HepG2 (cell line): ENCODE measurements at regions not wholly inside any gene's neighbourhood (a gene's known extent, or its start where the extent isn't known, plus 50 kb on each side); places are given as distances from the start of the nearest gene placed in this dataset.

Source experiments
- ERF ChIP-seq: IDR thresholded peaks from 2 replicates; pipeline ENCODE4 v1.6.1; 2018; ENCODE audit warnings: missing biosample characterization, missing genetic modification reagents
- KAT2B ChIP-seq: fragments of 150-350 bp; IDR thresholded peaks from 2 replicates; pipeline ENCODE4 v1.6.1; 2014; ENCODE audit warnings: low read depth, low read length, borderline replicate concordance
- ZC3H4 ChIP-seq: sonication (generic); formaldehyde crosslinking; IDR thresholded peaks from 2 replicates; pipeline ENCODE4 v1.4.0; 2020; ENCODE audit warnings: missing genetic modification reagents, borderline replicate concordance
- ZNF430 ChIP-seq: sonication (generic); formaldehyde crosslinking; IDR thresholded peaks from 2 replicates; pipeline ENCODE4 v1.9.0; 2021; ENCODE audit warnings: mild to moderate bottlenecking, missing genetic modification reagents
- ZNF562 ChIP-seq: sonication (generic); formaldehyde crosslinking; IDR thresholded peaks from 2 replicates; pipeline ENCODE4 v1.8.0; 2022; ENCODE audit warnings: missing genetic modification reagents, borderline replicate concordance
- ZNF598 ChIP-seq: sonication (generic); formaldehyde crosslinking; IDR thresholded peaks from 2 replicates; pipeline ENCODE4 v1.5.1; 2020; ENCODE audit warnings: mild to moderate bottlenecking, missing genetic modification reagents, borderline replicate concordance
- ZNF607 ChIP-seq: sonication (generic); formaldehyde crosslinking; IDR thresholded peaks from 2 replicates; pipeline ENCODE4 v1.5.1; 2020; ENCODE audit warnings: missing genetic modification reagents, mild to moderate bottlenecking, borderline replicate concordance
- ZNF678 ChIP-seq: sonication (generic); formaldehyde crosslinking; IDR thresholded peaks from 2 replicates; pipeline ENCODE4 v1.4.0; 2020; ENCODE audit warnings: mild to moderate bottlenecking, missing genetic modification reagents
- TF ChIP-seq, protein P1 (sequence below), 2 experiments: fragments of 450-650 bp in 1 of 2; sonication (generic) in 1 of 2; formaldehyde crosslinking; IDR thresholded peaks; 2 replicates each; pipeline versions ENCODE4 v1.5.0 to v1.8.0; 2020 to 2022; ENCODE audit warnings: mild to moderate bottlenecking in 1 of 2, missing genetic modification reagents in 1 of 2
- TF ChIP-seq, protein P2 (sequence below): sonication (generic); formaldehyde crosslinking; IDR thresholded peaks from 2 replicates; pipeline ENCODE4 v1.9.0; 2021; ENCODE audit warnings: mild to moderate bottlenecking, missing genetic modification reagents
- TF ChIP-seq, protein P3 (sequence below): sonication (generic); formaldehyde crosslinking; IDR thresholded peaks from 2 replicates; pipeline ENCODE4 v1.5.1; 2020; ENCODE audit warnings: missing genetic modification reagents, mild to moderate bottlenecking, borderline replicate concordance

DNA sequence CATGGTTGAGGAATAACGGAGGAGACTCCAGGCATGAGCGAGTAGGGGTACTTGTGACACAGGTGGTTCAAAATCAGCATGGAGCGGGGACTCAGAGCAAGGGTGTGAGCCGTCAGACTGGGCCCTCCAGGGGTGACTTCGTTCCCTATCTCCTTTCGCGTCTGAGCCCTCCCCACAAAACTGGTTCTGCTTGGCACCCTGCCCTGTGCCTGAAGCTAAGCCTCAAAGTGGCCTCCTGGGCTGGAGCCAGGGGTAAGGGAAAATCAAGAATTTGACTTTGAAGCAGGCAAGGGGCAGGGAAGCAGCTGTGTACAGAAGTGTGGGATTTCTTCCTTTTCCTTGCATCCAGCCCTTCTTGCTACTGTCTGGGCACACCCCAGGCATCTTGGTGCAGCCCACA is 331.5 kb upstream of the AJAP1 start (continued):
- TF ChIP-seq ZNF607 (CRISPR knock-in tag) (no peak), ZC3H4 (no peak), ERF (no peak), ZNF598 (no peak), KAT2B (no peak), ZNF430 (no peak), ZNF678 (CRISPR knock-in tag) (no peak), ZNF562 (no peak)
- TF ChIP-seq, protein P1, sequence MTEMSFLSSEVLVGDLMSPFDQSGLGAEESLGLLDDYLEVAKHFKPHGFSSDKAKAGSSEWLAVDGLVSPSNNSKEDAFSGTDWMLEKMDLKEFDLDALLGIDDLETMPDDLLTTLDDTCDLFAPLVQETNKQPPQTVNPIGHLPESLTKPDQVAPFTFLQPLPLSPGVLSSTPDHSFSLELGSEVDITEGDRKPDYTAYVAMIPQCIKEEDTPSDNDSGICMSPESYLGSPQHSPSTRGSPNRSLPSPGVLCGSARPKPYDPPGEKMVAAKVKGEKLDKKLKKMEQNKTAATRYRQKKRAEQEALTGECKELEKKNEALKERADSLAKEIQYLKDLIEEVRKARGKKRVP (CRISPR knock-in tag; IDR thresholded peaks at IDR 0.05), result no peak
- TF ChIP-seq, protein P2, sequence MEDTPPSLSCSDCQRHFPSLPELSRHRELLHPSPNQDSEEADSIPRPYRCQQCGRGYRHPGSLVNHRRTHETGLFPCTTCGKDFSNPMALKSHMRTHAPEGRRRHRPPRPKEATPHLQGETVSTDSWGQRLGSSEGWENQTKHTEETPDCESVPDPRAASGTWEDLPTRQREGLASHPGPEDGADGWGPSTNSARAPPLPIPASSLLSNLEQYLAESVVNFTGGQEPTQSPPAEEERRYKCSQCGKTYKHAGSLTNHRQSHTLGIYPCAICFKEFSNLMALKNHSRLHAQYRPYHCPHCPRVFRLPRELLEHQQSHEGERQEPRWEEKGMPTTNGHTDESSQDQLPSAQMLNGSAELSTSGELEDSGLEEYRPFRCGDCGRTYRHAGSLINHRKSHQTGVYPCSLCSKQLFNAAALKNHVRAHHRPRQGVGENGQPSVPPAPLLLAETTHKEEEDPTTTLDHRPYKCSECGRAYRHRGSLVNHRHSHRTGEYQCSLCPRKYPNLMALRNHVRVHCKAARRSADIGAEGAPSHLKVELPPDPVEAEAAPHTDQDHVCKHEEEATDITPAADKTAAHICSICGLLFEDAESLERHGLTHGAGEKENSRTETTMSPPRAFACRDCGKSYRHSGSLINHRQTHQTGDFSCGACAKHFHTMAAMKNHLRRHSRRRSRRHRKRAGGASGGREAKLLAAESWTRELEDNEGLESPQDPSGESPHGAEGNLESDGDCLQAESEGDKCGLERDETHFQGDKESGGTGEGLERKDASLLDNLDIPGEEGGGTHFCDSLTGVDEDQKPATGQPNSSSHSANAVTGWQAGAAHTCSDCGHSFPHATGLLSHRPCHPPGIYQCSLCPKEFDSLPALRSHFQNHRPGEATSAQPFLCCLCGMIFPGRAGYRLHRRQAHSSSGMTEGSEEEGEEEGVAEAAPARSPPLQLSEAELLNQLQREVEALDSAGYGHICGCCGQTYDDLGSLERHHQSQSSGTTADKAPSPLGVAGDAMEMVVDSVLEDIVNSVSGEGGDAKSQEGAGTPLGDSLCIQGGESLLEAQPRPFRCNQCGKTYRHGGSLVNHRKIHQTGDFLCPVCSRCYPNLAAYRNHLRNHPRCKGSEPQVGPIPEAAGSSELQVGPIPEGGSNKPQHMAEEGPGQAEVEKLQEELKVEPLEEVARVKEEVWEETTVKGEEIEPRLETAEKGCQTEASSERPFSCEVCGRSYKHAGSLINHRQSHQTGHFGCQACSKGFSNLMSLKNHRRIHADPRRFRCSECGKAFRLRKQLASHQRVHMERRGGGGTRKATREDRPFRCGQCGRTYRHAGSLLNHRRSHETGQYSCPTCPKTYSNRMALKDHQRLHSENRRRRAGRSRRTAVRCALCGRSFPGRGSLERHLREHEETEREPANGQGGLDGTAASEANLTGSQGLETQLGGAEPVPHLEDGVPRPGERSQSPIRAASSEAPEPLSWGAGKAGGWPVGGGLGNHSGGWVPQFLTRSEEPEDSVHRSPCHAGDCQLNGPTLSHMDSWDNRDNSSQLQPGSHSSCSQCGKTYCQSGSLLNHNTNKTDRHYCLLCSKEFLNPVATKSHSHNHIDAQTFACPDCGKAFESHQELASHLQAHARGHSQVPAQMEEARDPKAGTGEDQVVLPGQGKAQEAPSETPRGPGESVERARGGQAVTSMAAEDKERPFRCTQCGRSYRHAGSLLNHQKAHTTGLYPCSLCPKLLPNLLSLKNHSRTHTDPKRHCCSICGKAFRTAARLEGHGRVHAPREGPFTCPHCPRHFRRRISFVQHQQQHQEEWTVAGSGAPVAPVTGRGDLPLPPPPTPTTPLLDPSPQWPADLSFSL (CRISPR knock-in tag), result no peak
- TF ChIP-seq, protein P3, sequence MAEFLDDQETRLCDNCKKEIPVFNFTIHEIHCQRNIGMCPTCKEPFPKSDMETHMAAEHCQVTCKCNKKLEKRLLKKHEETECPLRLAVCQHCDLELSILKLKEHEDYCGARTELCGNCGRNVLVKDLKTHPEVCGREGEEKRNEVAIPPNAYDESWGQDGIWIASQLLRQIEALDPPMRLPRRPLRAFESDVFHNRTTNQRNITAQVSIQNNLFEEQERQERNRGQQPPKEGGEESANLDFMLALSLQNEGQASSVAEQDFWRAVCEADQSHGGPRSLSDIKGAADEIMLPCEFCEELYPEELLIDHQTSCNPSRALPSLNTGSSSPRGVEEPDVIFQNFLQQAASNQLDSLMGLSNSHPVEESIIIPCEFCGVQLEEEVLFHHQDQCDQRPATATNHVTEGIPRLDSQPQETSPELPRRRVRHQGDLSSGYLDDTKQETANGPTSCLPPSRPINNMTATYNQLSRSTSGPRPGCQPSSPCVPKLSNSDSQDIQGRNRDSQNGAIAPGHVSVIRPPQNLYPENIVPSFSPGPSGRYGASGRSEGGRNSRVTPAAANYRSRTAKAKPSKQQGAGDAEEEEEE, result no peak
